Osteoblast (primary cell): ENCODE measurements at regions not wholly inside any gene's neighbourhood (a gene's known extent, or its start where the extent isn't known, plus 50 kb on each side); places are given as distances from the start of the nearest gene placed in this dataset.

ENCODE experiments used
- DNase-seq: peaks from one replicate; pipeline ENCODE4 v3.0.0; 2011; ENCODE audit warnings: low spot score, mixed read lengths; ENCODE audit not compliant: insufficient read length; ENCODE audit errors: missing footprints
- H2AFZ ChIP-seq: 2 replicates; pipeline ENCODE4 v1.6.0; 2011; ENCODE audit warnings: mild to moderate bottlenecking, low read length
- H3K27ac ChIP-seq: 2 replicates; pipeline ENCODE4 v1.5.1; 2011; ENCODE audit warnings: mild to moderate bottlenecking, low read depth, low read length, moderate library complexity
- H3K27me3 ChIP-seq: 2 replicates; pipeline ENCODE4 v1.6.0; 2012; ENCODE audit warnings: mild to moderate bottlenecking, control low read depth, inconsistent platforms, low read length, moderate library complexity; ENCODE audit not compliant: insufficient read depth
- H3K36me3 ChIP-seq: 2 replicates; pipeline ENCODE4 v1.5.1; 2011; ENCODE audit warnings: mild to moderate bottlenecking, low read length, control low read depth, moderate library complexity; ENCODE audit not compliant: insufficient read depth
- H3K4me1 ChIP-seq: 2 replicates; pipeline ENCODE4 v1.5.1; 2011; ENCODE audit warnings: mild to moderate bottlenecking, low read length, control low read depth, moderate library complexity; ENCODE audit not compliant: insufficient read depth
- H3K4me2 ChIP-seq: 2 replicates; pipeline ENCODE4 v1.6.0; 2011; ENCODE audit warnings: mild to moderate bottlenecking, low read length; ENCODE audit not compliant: insufficient read depth
- H3K4me3 ChIP-seq: fragments of 200-600 bp; sonication (generic); 3 replicates; pipeline ENCODE4 v1.5.1; 2012; ENCODE audit warnings: mild to moderate bottlenecking, low read length, inconsistent platforms; ENCODE audit not compliant: insufficient read depth
- H3K79me2 ChIP-seq: 2 replicates; pipeline ENCODE4 v1.6.0; 2012; ENCODE audit warnings: mild to moderate bottlenecking, low read length, control low read depth, inconsistent platforms; ENCODE audit not compliant: insufficient read depth
- H3K9me3 ChIP-seq: 2 replicates; pipeline ENCODE4 v1.5.1; 2011; ENCODE audit warnings: low read depth, low read length, control low read depth
- H4K20me1 ChIP-seq: 2 replicates; pipeline ENCODE4 v1.6.0; 2012; ENCODE audit warnings: mild to moderate bottlenecking, low read length, control low read depth; ENCODE audit not compliant: insufficient read depth
- CTCF ChIP-seq: IDR thresholded peaks from 2 replicates; pipeline ENCODE4 v1.5.1; 2011; ENCODE audit warnings: mild to moderate bottlenecking, low read depth, low read length, moderate library complexity; ENCODE audit errors: extremely low read depth

GRCh38 chr7:16063716-16064675, 357.3 kb downstream of the CRPPA start:
- peak overlapping the region; percentile 42 for H3K4me2 ChIP-seq
- H3K9me3 ChIP-seq: no peaks in the 10 kb centered on the region
- no peaks in the 10 kb centered on the region for H4K20me1 ChIP-seq
- no peak for TF ChIP-seq CTCF
- H2AFZ ChIP-seq: no peak overlapping the region
- no peaks in the 10 kb centered on the region for H3K36me3 ChIP-seq
- H3K27ac ChIP-seq: no peak overlapping the region
- no peaks in the 10 kb centered on the region for H3K79me2 ChIP-seq
- H3K27me3 ChIP-seq: no peaks in the 10 kb centered on the region
- peak overlapping the region; percentile 2 for H3K4me3 ChIP-seq
- no peak for DNase-seq
- peaks cover 45% of the 10 kb centered on the region for H3K4me1 ChIP-seq

GRCh38 chr7:16063221-16063620, 358.1 kb downstream of the CRPPA start:
- Histone ChIP-seq H3K27ac (no peak overlapping the region), H4K20me1 (no peaks in the 10 kb centered on the region), H3K27me3 (no peaks in the 10 kb centered on the region), H3K79me2 (no peaks in the 10 kb centered on the region), H3K36me3 (no peaks in the 10 kb centered on the region), H3K4me3 (no peak overlapping the region), H3K4me2 (peak overlapping the region; percentile 42), H3K9me3 (no peaks in the 10 kb centered on the region), H3K4me1 (peaks cover 45% of the 10 kb centered on the region), H2AFZ (no peak overlapping the region)
- TF ChIP-seq CTCF: no peak
- no peak for DNase-seq

GRCh38 chr7:16062269-16062668, 359.1 kb downstream of the CRPPA start:
- no peaks in the 10 kb centered on the region for H3K9me3 ChIP-seq
- H3K27me3 ChIP-seq: no peaks in the 10 kb centered on the region
- no peak overlapping the region for H3K4me3 ChIP-seq
- H3K36me3 ChIP-seq: no peaks in the 10 kb centered on the region
- no peaks in the 10 kb centered on the region for H3K79me2 ChIP-seq
- no peak for TF ChIP-seq CTCF
- H3K4me2 ChIP-seq: peak overlapping the region; percentile 50
- H3K27ac ChIP-seq: no peak overlapping the region
- peaks cover 39% of the 10 kb centered on the region for H3K4me1 ChIP-seq
- H2AFZ ChIP-seq: no peak overlapping the region
- peak; percentile 75 for DNase-seq
- H4K20me1 ChIP-seq: no peaks in the 10 kb centered on the region

- Histone ChIP-seq H3K9me3 (no peaks in the 10 kb centered on the region), H3K79me2 (no peaks in the 10 kb centered on the region), H3K4me2 (peak overlapping the region; percentile 50), H3K27me3 (no peaks in the 10 kb centered on the region), H4K20me1 (no peaks in the 10 kb centered on the region), H3K27ac (no peak overlapping the region), H2AFZ (no peak overlapping the region), H3K4me3 (no peak overlapping the region), H3K36me3 (no peaks in the 10 kb centered on the region), H3K4me1 (peaks cover 32% of the 10 kb centered on the region)
- no peak for DNase-seq
- no peak for TF ChIP-seq CTCF
Observed at GRCh38 chr7:16061630-16062029, 359.7 kb downstream of the CRPPA start.
